ENCODE measurements at regions not wholly inside any gene's neighbourhood (a gene's known extent, or its start where the extent isn't known, plus 50 kb on each side); places are given as distances from the start of the nearest gene placed in this dataset.
A peak's percentile ranks its signal among the peaks of the same experiment; 100 is the strongest.

DNA sequence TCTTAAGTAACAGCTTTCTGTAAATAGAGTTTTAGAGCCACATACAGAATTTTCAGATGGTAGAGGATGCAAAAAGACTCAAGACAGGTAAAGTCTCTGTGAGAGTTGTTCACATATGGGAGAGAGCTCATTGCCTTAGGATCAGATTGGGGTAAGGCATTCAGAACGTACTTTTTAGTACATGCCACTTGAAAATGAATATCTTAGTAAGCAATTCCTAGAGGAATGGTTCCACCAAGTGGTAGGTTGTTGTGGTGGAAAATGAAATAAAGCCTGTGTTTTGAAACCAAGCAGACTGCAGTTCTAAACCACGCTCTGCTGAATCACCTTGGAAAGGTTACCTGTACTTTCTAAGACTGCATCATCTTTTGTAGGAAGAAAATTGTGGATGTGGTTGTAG is 547.0 kb upstream of the LCORL start:
- Mint-ChIP-seq H3K4me1 (no peaks in the 10 kb centered on the region), H3K27me3 (ENCODE audit: low read depth) (no peaks in the 10 kb centered on the region), H3K4me3 (no peak overlapping the region), H3K36me3 (ENCODE audit: insufficient read depth in 1 of 3, low read depth in 3 of 3) (no peaks in the 10 kb centered on the region; a peak in 1 of 7 replicates), H3K27ac (no peak overlapping the region), H3K9me3 (peaks cover 0 to 3% of the 10 kb centered on the region in 2 experiments; a peak in 3 of 5 replicates)
- Histone ChIP-seq H3K4me2 (ENCODE audit: insufficient read depth, insufficient read length, low read length) (no peak overlapping the region), H3T11ph (ENCODE audit: low read length) (no peak overlapping the region), H3K23ac (ENCODE audit: insufficient read length, low read depth, low read length) (no peak overlapping the region), H3K4ac (ENCODE audit: low read depth, low read length) (no peak overlapping the region), H2BK15ac (ENCODE audit: low read depth, low read length) (no peak overlapping the region), H3K9me3 (ENCODE audit: control insufficient read depth, low read depth, low read length) (no peaks in the 10 kb centered on the region), H3K79me2 (ENCODE audit: insufficient read depth, low read length) (no peaks in the 10 kb centered on the region), H3K79me1 (ENCODE audit: insufficient read depth, low read depth, low read length, poor library complexity, severe bottlenecking) (no peaks in the 10 kb centered on the region), H4K20me1 (ENCODE audit: control insufficient read depth, insufficient read depth, insufficient read length) (no peaks in the 10 kb centered on the region), H4K5ac (ENCODE audit: insufficient read length, low read depth, low read length) (no peak overlapping the region), H3K18ac (ENCODE audit: insufficient read length, low read depth, low read length) (no peak overlapping the region), H2BK20ac (ENCODE audit: low read depth, low read length, poor library complexity, severe bottlenecking) (no peak overlapping the region), H2BK5ac (ENCODE audit: insufficient read length, low read length) (no peak overlapping the region), H3K27ac (ENCODE audit: insufficient read length, low read depth, low read length) (no peak overlapping the region), H3K23me2 (ENCODE audit: insufficient read length, low read depth, low read length, poor library complexity, severe bottlenecking) (no peaks in the 10 kb centered on the region), H3K56ac (ENCODE audit: insufficient read length, low read depth, low read length) (no peak overlapping the region), H2AK5ac (ENCODE audit: insufficient read length, low read length) (no peak overlapping the region), H4K91ac (ENCODE audit: insufficient read length, low read depth, low read length) (no peak overlapping the region), H2AFZ (ENCODE audit: low read length) (no peak overlapping the region), H3K4me1 (ENCODE audit: insufficient read depth, low read length) (no peaks in the 10 kb centered on the region), H2BK120ac (ENCODE audit: low read depth, low read length, poor library complexity, severe bottlenecking) (no peak overlapping the region), H4K8ac (replicated peaks; ENCODE audit: insufficient read length, low read depth, low read length) (no peak overlapping the region), H2BK12ac (ENCODE audit: insufficient read length, low read depth, low read length) (no peak overlapping the region), H3K14ac (ENCODE audit: insufficient read depth, low read length) (no peak overlapping the region), H3K27me3 (ENCODE audit: insufficient read depth, low read length) (no peaks in the 10 kb centered on the region), H3K9ac (ENCODE audit: extremely low read depth, insufficient read length, low read length) (no peak overlapping the region)
- no CpG with 5 or more reads among the region's 2 CpGs for WGBS (ENCODE audit: extremely low coverage, insufficient read length, low lambda C conversion rate)
- DNase-seq, result no peak
- peak; percentile 42; the same call in 2 of the 3 replicates for TF ChIP-seq CTCF (conservative IDR thresholded peaks at IDR 0.05)
